H9 (cell line): ENCODE measurements at regions not wholly inside any gene's neighbourhood (a gene's known extent, or its start where the extent isn't known, plus 50 kb on each side); places are given as distances from the start of the nearest gene placed in this dataset.

Experiments used
- DNase-seq: peaks from one replicate; pipeline ENCODE4 v3.0.0-alpha.2; 2017
- H2AFZ ChIP-seq: one replicate; pipeline ENCODE4 v1.6.1; 2013; ENCODE audit warnings: mild to moderate bottlenecking, low read length, control low read depth, moderate library complexity
- H2AK5ac ChIP-seq: 2 replicates; pipeline ENCODE4 v1.6.1; 2013; ENCODE audit warnings: low read length, control low read depth, mixed read lengths; ENCODE audit not compliant: insufficient read length
- H2BK120ac ChIP-seq: one replicate; pipeline ENCODE4 v1.6.1; 2013; ENCODE audit warnings: low read depth, mild to moderate bottlenecking, low read length, control low read depth, inconsistent platforms; ENCODE audit not compliant: poor library complexity, severe bottlenecking
- H2BK12ac ChIP-seq: 2 replicates; pipeline ENCODE4 v1.6.1; 2013; ENCODE audit warnings: low read length, control low read depth, mixed read lengths, low read depth; ENCODE audit not compliant: insufficient read length
- H2BK15ac ChIP-seq: 2 replicates; pipeline ENCODE4 v1.6.1; 2013; ENCODE audit warnings: low read depth, low read length, control low read depth
- H2BK20ac ChIP-seq: one replicate; pipeline ENCODE4 v1.6.1; 2013; ENCODE audit warnings: low read depth, mild to moderate bottlenecking, low read length, control low read depth, inconsistent platforms; ENCODE audit not compliant: poor library complexity, severe bottlenecking
- H2BK5ac ChIP-seq: 2 replicates; pipeline ENCODE4 v1.6.1; 2013; ENCODE audit warnings: low read length, control low read depth, mixed read lengths; ENCODE audit not compliant: insufficient read length
- H3K14ac ChIP-seq: 2 replicates; pipeline ENCODE4 v1.6.1; 2013; ENCODE audit warnings: low read length, control low read depth; ENCODE audit not compliant: insufficient read depth
- H3K18ac ChIP-seq: 2 replicates; pipeline ENCODE4 v1.6.1; 2013; ENCODE audit warnings: low read depth, mild to moderate bottlenecking, mixed read lengths, low read length, control low read depth; ENCODE audit not compliant: insufficient read length
- H3K23ac ChIP-seq: 2 replicates; pipeline ENCODE4 v1.6.1; 2013; ENCODE audit warnings: low read length, control low read depth, mixed read lengths, low read depth; ENCODE audit not compliant: insufficient read length
- H3K23me2 ChIP-seq: 2 replicates; pipeline ENCODE4 v1.6.1; 2013; ENCODE audit warnings: low read depth, mild to moderate bottlenecking, mixed read lengths, low read length, control low read depth; ENCODE audit not compliant: insufficient read length, poor library complexity, severe bottlenecking
- H3K27ac ChIP-seq: 2 replicates; pipeline ENCODE4 v1.5.1; 2013; ENCODE audit warnings: low read length, control low read depth, mixed read lengths, low read depth; ENCODE audit not compliant: insufficient read length
- H3K27me3 ChIP-seq: 2 replicates; pipeline ENCODE4 v1.6.1; 2013; ENCODE audit warnings: low read length, control low read depth, inconsistent platforms; ENCODE audit not compliant: insufficient read depth
- H3K4ac ChIP-seq: 2 replicates; pipeline ENCODE4 v1.6.1; 2013; ENCODE audit warnings: low read depth, mild to moderate bottlenecking, control low read depth, inconsistent platforms, low read length, moderate library complexity
- H3K4me1 ChIP-seq: 2 replicates; pipeline ENCODE4 v1.6.1; 2013; ENCODE audit warnings: low read length, control low read depth, inconsistent platforms; ENCODE audit not compliant: insufficient read depth
- H3K4me2 ChIP-seq: 2 replicates; pipeline ENCODE4 v1.6.1; 2013; ENCODE audit warnings: low read length, control low read depth, mixed read lengths; ENCODE audit not compliant: insufficient read length, insufficient read depth
- H3K56ac ChIP-seq: 2 replicates; pipeline ENCODE4 v1.6.1; 2013; ENCODE audit warnings: low read depth, mild to moderate bottlenecking, mixed read lengths, low read length, control low read depth; ENCODE audit not compliant: insufficient read length
- H3K79me1 ChIP-seq: 2 replicates; pipeline ENCODE4 v1.6.1; 2013; ENCODE audit warnings: low read depth, mild to moderate bottlenecking, moderate library complexity, low read length, control low read depth, inconsistent platforms; ENCODE audit not compliant: insufficient read depth, poor library complexity, severe bottlenecking
- H3K79me2 ChIP-seq: 2 replicates; pipeline ENCODE4 v1.6.1; 2013; ENCODE audit warnings: low read length, control low read depth, inconsistent platforms; ENCODE audit not compliant: insufficient read depth
- H3K9ac ChIP-seq: 2 replicates; pipeline ENCODE4 v1.6.1; 2013; ENCODE audit warnings: low read length, control low read depth, mixed read lengths; ENCODE audit not compliant: insufficient read length; ENCODE audit errors: extremely low read depth
- H3K9me3 ChIP-seq: one replicate; pipeline ENCODE4 v1.6.1; 2013; ENCODE audit warnings: low read depth, low read length, inconsistent platforms; ENCODE audit not compliant: control insufficient read depth
- H3T11ph ChIP-seq: one replicate; pipeline ENCODE4 v1.6.1; 2013; ENCODE audit warnings: mild to moderate bottlenecking, low read length, control low read depth, inconsistent platforms
- H4K20me1 ChIP-seq: one replicate; pipeline ENCODE4 v1.6.1; 2013; ENCODE audit not compliant: control insufficient read depth, insufficient read length, insufficient read depth
- H4K5ac ChIP-seq: 2 replicates; pipeline ENCODE4 v1.6.1; 2013; ENCODE audit warnings: low read depth, mild to moderate bottlenecking, mixed read lengths, low read length, control low read depth; ENCODE audit not compliant: insufficient read length
- H4K8ac ChIP-seq: replicated peaks from 2 replicates; pipeline ENCODE4 v1.6.1; 2013; ENCODE audit warnings: low read length, control low read depth, mixed read lengths, low read depth; ENCODE audit not compliant: insufficient read length
- H4K91ac ChIP-seq: 2 replicates; pipeline ENCODE4 v1.6.1; 2013; ENCODE audit warnings: low read depth, mild to moderate bottlenecking, moderate library complexity, mixed read lengths, low read length, control low read depth; ENCODE audit not compliant: insufficient read length
- H3K27ac Mint-ChIP-seq, 3 experiments: 2 replicates in 2 of 3; 3 replicates in 1 of 3; pipeline ENCODE4 v1.8.0; 2020 to 2021; ENCODE audit warnings: mixed read lengths in 3 of 3, mild to moderate bottlenecking in 1 of 3, moderate library complexity in 1 of 3
- H3K27me3 Mint-ChIP-seq: 2 replicates; pipeline ENCODE4 v1.8.0; 2021; ENCODE audit warnings: low read depth, mild to moderate bottlenecking, moderate library complexity, mixed read lengths
- H3K36me3 Mint-ChIP-seq, 3 experiments: 2 replicates in 2 of 3; 3 replicates in 1 of 3; pipeline ENCODE4 v1.8.0; 2020 to 2021; ENCODE audit warnings: low read depth in 3 of 3, mixed read lengths in 3 of 3; ENCODE audit not compliant: insufficient read depth in 1 of 3
- H3K4me1 Mint-ChIP-seq, 2 experiments: 2 replicates each; pipeline ENCODE4 v1.8.0; 2020; ENCODE audit warnings: mixed read lengths in 2 of 2
- H3K4me3 Mint-ChIP-seq, 2 experiments: 2 replicates in 1 of 2; 3 replicates in 1 of 2; pipeline ENCODE4 v1.8.0; 2020 to 2021; ENCODE audit warnings: mild to moderate bottlenecking in 2 of 2, mixed read lengths in 2 of 2, moderate library complexity in 1 of 2
- H3K9me3 Mint-ChIP-seq, 2 experiments: 2 replicates in 1 of 2; 3 replicates in 1 of 2; pipeline ENCODE4 v1.8.0; 2020; ENCODE audit warnings: mild to moderate bottlenecking in 2 of 2, mixed read lengths in 2 of 2, moderate library complexity in 1 of 2
- WGBS: extraction: QIAGEN DNeasy Blood & Tissue Kit; methylation state at CpG from one replicate; pipeline ENCODE4 v1.1.7; 2013; ENCODE audit warnings: missing lambda C conversion rate, low lambda C conversion rate, mixed read lengths; ENCODE audit not compliant: insufficient read length; ENCODE audit errors: extremely low coverage; 5-methylcytosine and 5-hydroxymethylcytosine counted together
- TF ChIP-seq, protein P1 (sequence below): fragments of 200-600 bp; sonication (generic); conservative IDR thresholded peaks from 3 replicates; pipeline ENCODE4 v1.8.0; 2021; ENCODE audit warnings: antibody characterized with exemption, mild to moderate bottlenecking

DNA sequence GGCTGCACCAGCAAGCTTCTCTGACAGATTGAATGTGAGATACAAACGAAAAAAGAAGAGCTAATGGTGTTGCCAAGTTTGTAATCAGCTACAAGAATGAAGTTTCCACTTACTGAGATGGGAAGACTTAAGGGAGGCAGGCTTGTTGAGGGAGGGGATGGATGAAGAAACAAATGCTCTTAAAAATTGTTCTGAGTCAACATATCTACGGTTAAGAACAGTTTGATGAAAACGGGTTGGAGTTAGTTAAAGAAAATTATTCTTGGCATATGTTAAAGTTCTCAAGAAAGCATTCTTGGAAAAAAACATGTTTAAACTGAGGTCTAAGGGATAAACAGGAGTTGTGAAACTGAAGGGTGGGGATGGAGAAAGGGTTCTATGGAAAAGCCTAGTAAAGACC is 816.3 kb upstream of the HS3ST1 start:
- no peak overlapping the region for H3K9ac ChIP-seq
- no peak overlapping the region for H2BK20ac ChIP-seq
- H3K23ac ChIP-seq = no peak overlapping the region
- no peak overlapping the region for H4K5ac ChIP-seq
- H4K91ac ChIP-seq = no peak overlapping the region
- Mint-ChIP-seq H3K27ac (no peak overlapping the region), H3K9me3 (peaks cover 0 to 3% of the 10 kb centered on the region in 2 experiments; a peak in 1 of 5 replicates), H3K27me3 (no peaks in the 10 kb centered on the region), H3K4me1 (peaks cover 41% of the 10 kb centered on the region in 2 experiments), H3K4me3 (no peak overlapping the region), H3K36me3 (peaks cover 0 to 7% (median 0%) of the 10 kb centered on the region in 3 experiments; a peak in 3 of 7 replicates)
- H3K79me1 ChIP-seq = no peaks in the 10 kb centered on the region
- H3K4me1 ChIP-seq = 0 out of 2 replicates have a peak, but pooled peaks cover 5% of the 10 kb centered on the region
- no peak overlapping the region for H2BK12ac ChIP-seq
- H4K8ac ChIP-seq = no peak overlapping the region
- no CpG with 5 or more reads among the region's 3 CpGs for WGBS
- no peak overlapping the region for H3K4me2 ChIP-seq
- no peak overlapping the region for H2BK120ac ChIP-seq
- H3K14ac ChIP-seq = no peak overlapping the region
- H3K56ac ChIP-seq = no peak overlapping the region
- no peak overlapping the region for H3K4ac ChIP-seq
- DNase-seq = no peak
- H2AFZ ChIP-seq = no peak overlapping the region
- no peaks in the 10 kb centered on the region for H3K23me2 ChIP-seq
- no peak overlapping the region for H2BK5ac ChIP-seq
- H3K9me3 ChIP-seq = no peaks in the 10 kb centered on the region
- H3K18ac ChIP-seq = no peak overlapping the region
- H3T11ph ChIP-seq = no peak overlapping the region
- no peaks in the 10 kb centered on the region for H3K27me3 ChIP-seq
- no peak overlapping the region for H2BK15ac ChIP-seq
- TF ChIP-seq, protein P1, sequence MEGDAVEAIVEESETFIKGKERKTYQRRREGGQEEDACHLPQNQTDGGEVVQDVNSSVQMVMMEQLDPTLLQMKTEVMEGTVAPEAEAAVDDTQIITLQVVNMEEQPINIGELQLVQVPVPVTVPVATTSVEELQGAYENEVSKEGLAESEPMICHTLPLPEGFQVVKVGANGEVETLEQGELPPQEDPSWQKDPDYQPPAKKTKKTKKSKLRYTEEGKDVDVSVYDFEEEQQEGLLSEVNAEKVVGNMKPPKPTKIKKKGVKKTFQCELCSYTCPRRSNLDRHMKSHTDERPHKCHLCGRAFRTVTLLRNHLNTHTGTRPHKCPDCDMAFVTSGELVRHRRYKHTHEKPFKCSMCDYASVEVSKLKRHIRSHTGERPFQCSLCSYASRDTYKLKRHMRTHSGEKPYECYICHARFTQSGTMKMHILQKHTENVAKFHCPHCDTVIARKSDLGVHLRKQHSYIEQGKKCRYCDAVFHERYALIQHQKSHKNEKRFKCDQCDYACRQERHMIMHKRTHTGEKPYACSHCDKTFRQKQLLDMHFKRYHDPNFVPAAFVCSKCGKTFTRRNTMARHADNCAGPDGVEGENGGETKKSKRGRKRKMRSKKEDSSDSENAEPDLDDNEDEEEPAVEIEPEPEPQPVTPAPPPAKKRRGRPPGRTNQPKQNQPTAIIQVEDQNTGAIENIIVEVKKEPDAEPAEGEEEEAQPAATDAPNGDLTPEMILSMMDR = no peak
- no peaks in the 10 kb centered on the region for H4K20me1 ChIP-seq
- no peak overlapping the region for H2AK5ac ChIP-seq
- H3K79me2 ChIP-seq = no peaks in the 10 kb centered on the region
- H3K27ac ChIP-seq = no peak overlapping the region
